ENCODE measurements at regions not wholly inside any gene's neighbourhood (a gene's known extent, or its start where the extent isn't known, plus 50 kb on each side); places are given as distances from the start of the nearest gene placed in this dataset.

DNA sequence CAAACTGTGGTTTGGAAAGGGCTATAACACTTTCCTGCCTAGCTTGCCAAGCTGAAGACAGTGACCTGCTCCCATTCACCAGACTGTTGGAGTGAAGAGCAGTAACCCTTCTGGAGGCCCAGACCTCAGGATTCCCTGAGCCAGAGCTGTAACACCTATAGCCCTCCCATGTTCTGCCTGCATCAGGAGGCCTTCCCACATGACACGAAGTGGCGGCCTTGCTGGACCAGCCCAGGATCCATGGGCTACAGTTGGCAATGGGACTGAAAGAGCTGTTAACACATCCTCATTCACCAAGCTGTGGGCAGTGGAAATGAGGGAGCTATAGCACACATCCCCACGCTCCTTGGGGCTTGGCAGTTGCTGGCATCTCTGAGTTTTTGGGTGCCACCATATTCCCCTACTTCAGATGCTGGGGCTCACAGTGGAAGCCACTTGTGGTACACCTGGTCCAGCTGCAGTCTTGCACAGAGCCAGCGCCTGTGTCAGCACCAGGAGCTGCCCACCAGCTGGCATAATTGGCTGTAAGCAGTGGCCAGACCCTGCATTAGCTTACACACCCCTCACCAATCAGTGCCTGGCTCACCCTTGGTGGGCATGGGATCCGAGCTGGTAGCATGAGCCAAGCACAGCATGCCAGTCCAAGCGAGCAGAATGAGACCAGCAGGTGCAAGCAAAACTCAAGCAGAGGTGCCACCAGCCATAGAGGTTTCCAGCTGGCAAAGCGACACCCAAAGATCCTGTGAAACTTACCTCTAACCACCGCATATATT lies 1029.3 kb downstream of the TECRL start:
- Histone ChIP-seq H3K4me1 (ENCODE audit: insufficient read depth, low read length) (no peaks in the 10 kb centered on the region), H3K36me3 (ENCODE audit: insufficient read depth, low read length) (no peaks in the 10 kb centered on the region), H3K27me3 (ENCODE audit: control insufficient read depth in 1 of 2, insufficient read depth in 2 of 2, low read length in 2 of 2) (no peaks in the 10 kb centered on the region), H3K4me3 (ENCODE audit: low read length) (no peak overlapping the region), H3K27ac (ENCODE audit: low read depth in 1 of 2, low read length in 2 of 2) (no peak overlapping the region), H3K9me3 (ENCODE audit: control insufficient read depth in 1 of 2, insufficient read depth in 1 of 2, low read length in 2 of 2) (peaks cover 0 to 13% of the 10 kb centered on the region in 2 experiments)
- Mint-ChIP-seq H3K36me3 (ENCODE audit: low read depth) (no peaks in the 10 kb centered on the region), H3K4me1 (ENCODE audit: low read depth) (no peaks in the 10 kb centered on the region), H3K9me3 (peaks cover 4% of the 10 kb centered on the region), H3K27ac (no peak overlapping the region), H3K27me3 (no peaks in the 10 kb centered on the region), H3K4me3 (no peak overlapping the region)
- ChIA-PET POLR2A (no interaction called here), CTCF (no interaction called here)
- intact Hi-C loops (cut with DNase I, micrococcal nuclease), result no loop called here
- TF ChIP-seq CTCF (IDR thresholded peaks at IDR 0.05), result no peak
- no peak for ATAC-seq (ENCODE audit: poor library complexity)
- DNase-seq, result no peak

DNA sequence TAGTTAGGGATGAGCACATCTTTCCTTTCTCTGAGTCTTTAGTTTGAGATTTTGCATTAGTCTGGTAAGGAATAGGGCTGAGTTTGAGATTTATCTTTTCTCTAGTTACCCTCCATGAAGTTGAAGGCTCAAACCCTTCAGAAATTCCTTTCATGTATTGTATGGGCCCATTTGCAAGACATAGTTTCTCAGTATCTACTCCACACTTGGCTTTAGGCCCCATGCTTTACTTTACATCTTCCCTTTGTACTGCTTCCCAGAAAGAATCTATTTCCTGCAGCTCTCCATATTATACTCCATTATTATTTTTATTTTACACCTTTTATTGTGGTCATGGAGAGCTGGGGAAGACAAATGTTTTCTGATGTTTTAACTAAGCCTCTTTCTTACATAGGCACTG lies 1038.2 kb downstream of the TECRL start:
- TF ChIP-seq CTCF (IDR thresholded peaks at IDR 0.05), result no peak
- H3K27ac ChIP-seq (ENCODE audit: low read depth in 1 of 2, low read length in 2 of 2), result no peak overlapping the region
- no peak overlapping the region for H3K4me3 ChIP-seq (ENCODE audit: low read length)
- no peaks in the 10 kb centered on the region for H3K9me3 ChIP-seq (ENCODE audit: control insufficient read depth in 1 of 2, insufficient read depth in 1 of 2, low read length in 2 of 2)
- no peak for DNase-seq
- Mint-ChIP-seq H3K36me3 (ENCODE audit: low read depth) (no peaks in the 10 kb centered on the region), H3K27me3 (no peaks in the 10 kb centered on the region), H3K4me1 (ENCODE audit: low read depth) (no peaks in the 10 kb centered on the region), H3K4me3 (no peak overlapping the region), H3K27ac (no peak overlapping the region), H3K9me3 (peaks cover 12% of the 10 kb centered on the region)
- no peak for ATAC-seq (ENCODE audit: poor library complexity)
- CTCF ChIA-PET, result no interaction called here
- intact Hi-C loops (cut with DNase I, micrococcal nuclease), result no loop called here
- no peaks in the 10 kb centered on the region for H3K4me1 ChIP-seq (ENCODE audit: insufficient read depth, low read length)
- POLR2A ChIA-PET, result no interaction called here
- no peaks in the 10 kb centered on the region for H3K36me3 ChIP-seq (ENCODE audit: insufficient read depth, low read length)
- no peaks in the 10 kb centered on the region for H3K27me3 ChIP-seq (ENCODE audit: control insufficient read depth in 1 of 2, insufficient read depth in 2 of 2, low read length in 2 of 2)

GRCh38 chr4:63361628-63362027 lies 1047.6 kb downstream of the TECRL start:
- Mint-ChIP-seq H3K27me3 (no peaks in the 10 kb centered on the region), H3K4me3 (no peak overlapping the region), H3K9me3 (peaks cover 14% of the 10 kb centered on the region), H3K4me1 (ENCODE audit: low read depth) (no peaks in the 10 kb centered on the region), H3K36me3 (ENCODE audit: low read depth) (no peaks in the 10 kb centered on the region), H3K27ac (no peak overlapping the region)
- Histone ChIP-seq H3K27ac (ENCODE audit: low read depth in 1 of 2, low read length in 2 of 2) (no peak overlapping the region), H3K4me1 (ENCODE audit: insufficient read depth, low read length) (no peaks in the 10 kb centered on the region), H3K36me3 (ENCODE audit: insufficient read depth, low read length) (no peaks in the 10 kb centered on the region), H3K9me3 (ENCODE audit: control insufficient read depth in 1 of 2, insufficient read depth in 1 of 2, low read length in 2 of 2) (peaks cover 0 to 4% of the 10 kb centered on the region in 2 experiments), H3K27me3 (ENCODE audit: control insufficient read depth in 1 of 2, insufficient read depth in 2 of 2, low read length in 2 of 2) (no peaks in the 10 kb centered on the region), H3K4me3 (ENCODE audit: low read length) (no peak overlapping the region)
- ATAC-seq (ENCODE audit: poor library complexity) (no peak), DNase-seq (no peak)
- TF ChIP-seq CTCF (IDR thresholded peaks at IDR 0.05), result no peak
- POLR2A ChIA-PET, result no interaction called here
- CTCF ChIA-PET, result no interaction called here
- intact Hi-C loops (cut with DNase I, micrococcal nuclease), result no loop called here

All from CD4-positive, alpha-beta T cell (primary cell).